BJ (cell line): ENCODE measurements at regions not wholly inside any gene's neighbourhood (a gene's known extent, or its start where the extent isn't known, plus 50 kb on each side); places are given as distances from the start of the nearest gene placed in this dataset.

Source experiments
- CTCF ChIA-PET: fragments of 350-600 bp; formaldehyde crosslinking; extraction: SDS; loops from one replicate; lab custom pipeline; 2021; ENCODE audit warnings: antibody characterized with exemption, inconsistent platforms; lab: Yijun Ruan, JAX
- POLR2A ChIA-PET: fragments of 300-600 bp; sonication (Branson Sonifier 250); formaldehyde crosslinking; extraction: SDS; loops from one replicate; lab custom pipeline; 2021; ENCODE audit warnings: antibody characterized with exemption; lab: Charles Lee
- DNase-seq: peaks from one replicate; pipeline ENCODE4 v3.0.0-alpha.2; 2011; ENCODE audit warnings: low read depth
- H3K27me3 ChIP-seq: 2 replicates; pipeline ENCODE4 v1.6.0; 2011; ENCODE audit warnings: low read length; ENCODE audit not compliant: control insufficient read depth, insufficient read depth
- H3K36me3 ChIP-seq: 2 replicates; pipeline ENCODE4 v1.5.1; 2011; ENCODE audit warnings: low read length; ENCODE audit not compliant: control insufficient read depth, insufficient read depth
- H3K4me3 ChIP-seq: 2 replicates; pipeline ENCODE4 v1.5.1; 2011; ENCODE audit warnings: low read depth, mild to moderate bottlenecking, control low read depth, low read length
- TF ChIP-seq, protein P1 (sequence below): IDR thresholded peaks from 2 replicates; pipeline ENCODE4 v1.5.1; 2011; ENCODE audit warnings: low read depth, mild to moderate bottlenecking, control low read depth, inconsistent platforms, low read length, moderate library complexity; ENCODE audit not compliant: insufficient read depth

DNA sequence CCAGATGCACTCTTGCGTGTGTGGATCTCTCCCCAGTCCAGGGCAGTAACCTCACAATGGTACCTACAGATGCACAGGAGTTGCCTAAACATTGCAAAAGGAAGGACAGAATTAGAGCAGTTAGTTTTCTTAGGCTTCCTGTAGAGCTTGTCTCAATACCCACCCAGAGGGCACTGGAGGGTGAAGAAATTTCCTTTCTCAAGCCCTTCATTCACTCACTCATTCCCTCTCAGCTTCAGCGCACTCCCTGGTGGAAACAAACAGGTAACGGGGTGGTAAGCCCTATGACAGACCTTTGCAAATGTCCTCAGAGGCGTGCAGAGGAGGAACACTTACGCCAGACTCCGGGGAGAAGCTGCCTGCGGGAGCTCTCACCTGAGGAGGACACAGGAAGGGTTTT, 267.4 kb upstream of the HES1 start:
- Histone ChIP-seq H3K27me3 (0 out of 2 replicates have a peak, but pooled peaks cover 3% of the 10 kb centered on the region), H3K4me3 (no peak overlapping the region), H3K36me3 (no peaks in the 10 kb centered on the region)
- CTCF ChIA-PET = interaction anchor here (0.9 to 1.1 kb wide), 2 partner anchors 20 to 270 kb away, joined by 3 read pairs; no protein-coding TSS in a partner anchor
- no peak for DNase-seq
- TF ChIP-seq, protein P1, sequence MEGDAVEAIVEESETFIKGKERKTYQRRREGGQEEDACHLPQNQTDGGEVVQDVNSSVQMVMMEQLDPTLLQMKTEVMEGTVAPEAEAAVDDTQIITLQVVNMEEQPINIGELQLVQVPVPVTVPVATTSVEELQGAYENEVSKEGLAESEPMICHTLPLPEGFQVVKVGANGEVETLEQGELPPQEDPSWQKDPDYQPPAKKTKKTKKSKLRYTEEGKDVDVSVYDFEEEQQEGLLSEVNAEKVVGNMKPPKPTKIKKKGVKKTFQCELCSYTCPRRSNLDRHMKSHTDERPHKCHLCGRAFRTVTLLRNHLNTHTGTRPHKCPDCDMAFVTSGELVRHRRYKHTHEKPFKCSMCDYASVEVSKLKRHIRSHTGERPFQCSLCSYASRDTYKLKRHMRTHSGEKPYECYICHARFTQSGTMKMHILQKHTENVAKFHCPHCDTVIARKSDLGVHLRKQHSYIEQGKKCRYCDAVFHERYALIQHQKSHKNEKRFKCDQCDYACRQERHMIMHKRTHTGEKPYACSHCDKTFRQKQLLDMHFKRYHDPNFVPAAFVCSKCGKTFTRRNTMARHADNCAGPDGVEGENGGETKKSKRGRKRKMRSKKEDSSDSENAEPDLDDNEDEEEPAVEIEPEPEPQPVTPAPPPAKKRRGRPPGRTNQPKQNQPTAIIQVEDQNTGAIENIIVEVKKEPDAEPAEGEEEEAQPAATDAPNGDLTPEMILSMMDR = no peak
- POLR2A ChIA-PET = no interaction called here

DNA sequence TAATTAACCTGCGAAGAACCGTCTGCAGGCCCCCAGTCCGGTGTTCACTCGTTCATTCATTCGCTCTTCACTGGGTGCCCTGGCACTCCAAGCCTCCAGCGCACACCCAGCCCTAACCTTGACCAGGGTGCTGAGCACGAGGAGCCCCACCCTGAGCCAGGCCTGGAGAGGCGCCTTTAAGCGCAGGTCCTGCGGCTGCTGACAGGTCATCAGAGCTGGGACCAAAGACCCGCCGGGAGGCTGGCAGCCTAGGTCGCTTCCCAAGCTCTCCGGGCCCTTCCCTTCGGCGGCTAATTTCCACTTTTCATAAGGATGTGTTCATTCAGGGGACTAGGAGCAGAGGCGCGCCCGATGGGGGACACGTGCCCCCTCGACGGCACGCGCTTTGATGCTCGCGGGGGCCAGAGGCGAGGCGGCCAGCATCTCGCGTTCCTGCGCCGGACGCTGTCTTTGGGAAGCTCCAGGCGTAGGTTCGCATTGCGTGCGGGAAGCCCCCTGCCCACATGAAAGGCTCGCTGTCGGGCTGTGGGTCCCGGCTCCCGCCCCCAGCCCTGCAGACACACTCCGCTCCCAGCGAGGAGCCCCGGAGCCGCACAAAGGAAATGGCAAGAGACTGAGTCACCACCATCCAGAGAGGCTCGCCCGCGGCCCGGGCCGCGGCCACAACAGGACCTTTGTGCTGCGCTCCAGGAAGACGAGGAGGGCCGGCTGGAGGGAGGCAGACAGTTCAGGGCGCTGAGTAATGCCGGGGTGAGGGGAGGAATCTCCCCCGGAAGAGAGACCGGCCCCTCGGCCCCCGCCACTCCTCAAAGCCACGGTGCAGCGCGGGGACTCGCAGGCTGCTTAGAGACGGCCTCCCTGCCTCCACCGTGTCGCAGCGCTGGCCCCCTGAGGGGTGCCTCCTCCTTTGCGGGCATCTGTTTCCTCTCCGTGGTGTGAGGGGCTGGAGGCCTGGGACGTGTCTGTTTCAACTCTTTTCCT, 266.4 kb upstream of the HES1 start:
- Histone ChIP-seq H3K27me3 (peaks cover 7% of the 10 kb centered on the region; the same call in 1 of the 2 replicates), H3K4me3 (no peak overlapping the region), H3K36me3 (no peaks in the 10 kb centered on the region)
- ChIA-PET POLR2A (no interaction called here), CTCF (interaction anchor here (0.9 to 1.1 kb wide), 2 partner anchors 21 to 269 kb away, joined by 3 read pairs; no protein-coding TSS in a partner anchor)
- TF ChIP-seq, protein P1 = no peak
- DNase-seq = peak; percentile 33

DNA sequence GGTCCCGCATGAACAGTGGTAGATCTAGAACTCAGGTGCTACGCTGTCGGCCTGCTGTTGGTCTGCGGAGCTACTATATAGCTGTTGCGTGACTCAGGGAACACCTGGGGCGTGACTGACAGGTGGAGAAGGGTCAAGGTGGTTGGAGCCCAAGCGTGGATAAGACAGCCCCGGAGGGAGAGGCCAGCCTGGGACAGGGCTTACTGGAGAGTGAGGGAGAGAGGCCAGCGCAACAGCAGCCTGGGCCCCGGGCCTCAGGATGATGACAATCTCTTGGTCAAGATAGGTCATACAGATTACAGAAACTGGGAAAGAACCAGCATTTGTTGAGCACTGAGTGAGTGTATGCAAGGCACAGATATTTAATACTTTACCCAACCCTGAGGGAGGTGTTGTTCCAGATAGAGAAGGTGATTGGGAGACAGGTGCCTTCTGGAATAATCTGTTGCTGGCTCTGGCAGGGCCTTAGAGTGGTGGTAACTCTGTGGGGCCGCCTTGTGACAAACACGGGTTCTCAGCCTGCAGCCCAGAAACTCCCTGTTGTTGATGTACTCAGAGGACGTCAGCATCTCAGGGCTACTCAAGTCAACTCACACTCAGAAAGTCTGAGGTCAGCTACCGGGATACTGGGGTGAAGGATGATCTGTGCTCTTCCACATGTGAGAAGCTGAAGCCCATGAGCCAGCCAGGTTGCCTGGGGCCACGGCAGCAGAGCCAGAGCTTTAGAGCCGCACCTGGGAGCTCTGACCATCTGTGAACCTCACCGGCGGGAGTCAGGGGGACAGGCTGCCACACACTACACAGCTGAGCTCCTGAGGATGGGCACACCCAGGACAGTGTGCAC, 265.4 kb upstream of the HES1 start:
- Histone ChIP-seq H3K36me3 (no peaks in the 10 kb centered on the region), H3K27me3 (peaks cover 7% of the 10 kb centered on the region; the same call in 1 of the 2 replicates), H3K4me3 (no peak overlapping the region)
- TF ChIP-seq, protein P1 = no peak
- ChIA-PET CTCF (interaction anchor here (2.0 kb wide), 1 partner anchor 445 kb away, joined by 7 read pairs; no protein-coding TSS in a partner anchor), POLR2A (no interaction called here)
- no peak for DNase-seq

DNA sequence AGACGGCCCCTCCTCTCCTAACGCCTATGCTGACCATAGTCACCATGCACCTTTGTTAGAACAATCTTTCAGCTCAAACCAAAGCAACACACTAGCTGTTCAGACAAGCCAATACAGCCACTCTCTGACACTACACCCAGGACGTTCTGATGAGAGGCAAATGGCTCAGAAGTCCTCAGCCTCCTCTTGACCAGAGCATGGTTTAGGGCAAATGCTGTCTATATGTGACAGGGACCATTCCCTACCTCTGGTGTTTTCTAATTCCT, 264.8 kb upstream of the HES1 start:
- POLR2A ChIA-PET = no interaction called here
- TF ChIP-seq, protein P1 = no peak
- H3K36me3 ChIP-seq = no peaks in the 10 kb centered on the region
- H3K27me3 ChIP-seq = peaks cover 10% of the 10 kb centered on the region
- no peak for DNase-seq
- no peak overlapping the region for H3K4me3 ChIP-seq
- CTCF ChIA-PET = interaction anchor here (2.0 kb wide), 1 partner anchor 445 kb away, joined by 7 read pairs; no protein-coding TSS in a partner anchor
